Testis (tissue), 2 donors: ENCODE measurements at regions not wholly inside any gene's neighbourhood (a gene's known extent, or its start where the extent isn't known, plus 50 kb on each side); places are given as distances from the start of the nearest gene placed in this dataset.

ENCODE experiments used
- CTCF ChIP-seq, 3 experiments: fragments of 450-650 bp in 2 of 3; fragments of 200-600 bp in 1 of 3; sonication (generic) in 1 of 3; IDR thresholded peaks; one replicate each; pipeline ENCODE4 v1.5.1; 2016 to 2019; ENCODE audit warnings: antibody characterized with exemption in 3 of 3, mild to moderate bottlenecking in 2 of 3, moderate library complexity in 1 of 3
- POLR2A ChIP-seq: fragments of 450-650 bp; IDR thresholded peaks from one replicate; pipeline ENCODE4 v1.6.1; 2017; ENCODE audit warnings: antibody characterized with exemption, mild to moderate bottlenecking, moderate library complexity

DNA sequence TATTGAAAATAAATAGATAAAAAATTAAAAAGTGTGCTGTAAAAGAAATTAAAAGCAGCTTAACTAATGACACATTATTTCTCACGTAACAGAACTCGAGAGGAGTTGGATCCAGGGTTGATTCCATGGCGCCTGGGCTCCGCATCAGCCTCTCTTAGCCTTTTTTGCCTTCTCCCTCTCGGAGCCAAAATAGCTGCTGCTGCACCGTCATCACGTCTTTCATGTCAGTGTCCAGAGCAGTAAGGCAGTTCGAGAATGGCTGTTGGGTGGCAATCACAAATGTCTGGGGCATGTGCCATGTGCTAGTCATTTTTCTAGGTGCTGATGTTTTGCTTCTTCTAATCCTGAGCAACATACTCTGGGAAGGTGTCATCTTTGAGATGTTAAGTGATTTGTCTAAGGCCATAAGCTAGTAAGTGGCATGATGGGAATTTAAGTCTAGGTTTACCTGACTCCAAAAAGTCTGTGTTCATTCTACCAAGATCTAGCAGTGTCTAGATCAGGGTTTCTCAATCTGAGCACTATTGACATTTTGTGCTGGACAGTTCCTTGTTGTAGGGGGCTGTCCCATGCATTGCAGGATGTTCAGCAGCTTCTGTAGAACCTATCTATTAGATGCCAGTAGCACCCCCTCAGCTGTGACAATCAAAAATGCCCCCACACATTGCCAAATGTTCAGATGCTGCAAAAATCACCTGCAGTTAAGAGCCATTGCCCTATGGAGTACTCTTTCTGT lies 280.4 kb downstream of the HAPSTR1 start:
- TF ChIP-seq CTCF (IDR thresholded peaks at IDR 0.05) (no peak), POLR2A (no peak)
